A673 (cell line): ENCODE measurements at regions not wholly inside any gene's neighbourhood (a gene's known extent, or its start where the extent isn't known, plus 50 kb on each side); places are given as distances from the start of the nearest gene placed in this dataset.

Experiments used
- BruUV-seq: library from RNA; stranded (reverse); fragments of 400-500 nt; replicated peaks from 2 replicates; lab custom pipeline; 2021; lab: Mats Ljungman, UMichigan
- CTCF ChIA-PET: fragments of 300-600 bp; sonication (Branson Sonifier 250); formaldehyde crosslinking; loops from one replicate; lab custom pipeline; 2022; ENCODE audit warnings: antibody characterized with exemption; lab: Charles Lee
- POLR2A ChIA-PET: fragments of 300-600 bp; sonication (Branson Sonifier 250); formaldehyde crosslinking; loops from one replicate; lab custom pipeline; 2022; ENCODE audit warnings: antibody characterized with exemption; ENCODE audit not compliant: low non-redundant PET; lab: Charles Lee
- DNase-seq: peaks from one replicate; pipeline ENCODE4 v3.0.0-alpha.2; 2015; ENCODE audit warnings: low spot score
- H3K27ac ChIP-seq: fragments of 200-600 bp; sonication (generic); 2 replicates; pipeline ENCODE4 v1.5.1; 2016; ENCODE audit warnings: mixed run types, low read depth, mild to moderate bottlenecking, mixed read lengths, antibody characterized with exemption, low read length; ENCODE audit not compliant: poor library complexity, severe bottlenecking
- H3K27me3 ChIP-seq: fragments of 200-600 bp; sonication (generic); replicated peaks from 2 replicates; pipeline ENCODE4 v1.6.1; 2017; ENCODE audit warnings: mixed run types, low read depth, mild to moderate bottlenecking, mixed read lengths, antibody characterized with exemption, low read length; ENCODE audit not compliant: insufficient read depth, poor library complexity
- H3K36me3 ChIP-seq: fragments of 200-600 bp; sonication (generic); 2 replicates; pipeline ENCODE4 v1.6.1; 2016; ENCODE audit warnings: mixed run types, mild to moderate bottlenecking, mixed read lengths, antibody characterized with exemption, low read length; ENCODE audit not compliant: insufficient read depth, poor library complexity, severe bottlenecking
- H3K4me1 ChIP-seq: fragments of 200-600 bp; sonication (generic); 2 replicates; pipeline ENCODE4 v1.6.1; 2017; ENCODE audit warnings: mixed run types, mild to moderate bottlenecking, mixed read lengths, antibody characterized with exemption, low read length; ENCODE audit not compliant: insufficient read depth, poor library complexity, severe bottlenecking
- H3K4me3 ChIP-seq: fragments of 200-600 bp; sonication (generic); 2 replicates; pipeline ENCODE4 v1.5.1; 2016; ENCODE audit warnings: low read depth, mixed run types, mild to moderate bottlenecking, mixed read lengths, low read length; ENCODE audit not compliant: poor library complexity, severe bottlenecking
- H3K9me3 ChIP-seq: fragments of 200-600 bp; sonication (generic); 2 replicates; pipeline ENCODE4 v1.6.1; 2016; ENCODE audit warnings: mixed run types, low read depth, mild to moderate bottlenecking, mixed read lengths, antibody characterized with exemption, low read length; ENCODE audit not compliant: poor library complexity, severe bottlenecking
- EZH2 ChIP-seq: fragments of 200-600 bp; sonication (generic); IDR thresholded peaks from 2 replicates; pipeline ENCODE4 v1.6.1; 2017; ENCODE audit warnings: borderline replicate concordance, low read depth, mild to moderate bottlenecking, mixed read lengths, antibody characterized with exemption, low read length; ENCODE audit not compliant: poor library complexity, severe bottlenecking
- intact Hi-C: fragments of 100-400 bp; cut with micrococcal nuclease; formaldehyde crosslinking; loops from one replicate; pipeline ENCODE4 v1.10.0; 2022; ENCODE audit not compliant: unreplicated experiment
- TF ChIP-seq, protein P1 (sequence below): fragments of 300-800, 200-600 bp; sonication (generic); conservative IDR thresholded peaks from 2 replicates; pipeline ENCODE4 v1.5.1; 2017; ENCODE audit warnings: low read depth, mild to moderate bottlenecking, antibody characterized with exemption, low read length, moderate library complexity, mixed read lengths

DNA sequence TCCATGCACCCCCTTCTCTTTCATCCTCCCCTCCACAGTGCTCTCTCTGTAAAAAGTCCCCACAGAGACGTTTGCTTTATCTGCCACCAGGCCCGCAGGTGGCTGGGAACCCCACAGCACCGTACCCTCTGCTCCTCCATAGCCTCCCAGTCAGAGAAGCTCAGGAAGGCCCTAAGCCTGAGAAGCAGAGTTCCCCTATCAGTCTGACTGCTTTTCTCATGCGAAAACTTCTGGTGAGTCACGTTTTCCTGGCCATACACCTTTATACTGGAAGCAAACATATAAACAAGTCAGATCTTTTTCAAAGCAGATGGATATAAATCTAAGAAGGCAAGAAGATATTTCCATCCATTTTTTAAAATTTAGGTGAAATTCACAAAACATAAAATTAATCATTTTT lies 51.5 kb upstream of the MEF2A start:
- Histone ChIP-seq H3K4me1 (no peaks in the 10 kb centered on the region), H3K36me3 (no peaks in the 10 kb centered on the region), H3K9me3 (no peaks in the 10 kb centered on the region), H3K4me3 (no peak overlapping the region), H3K27me3 (no peaks in the 10 kb centered on the region), H3K27ac (no peak overlapping the region)
- ChIA-PET POLR2A (no interaction called here), CTCF (no interaction called here)
- no peak for DNase-seq
- intact Hi-C loops: no loop called here
- TF ChIP-seq EZH2: no peak
- TF ChIP-seq, protein P1, sequence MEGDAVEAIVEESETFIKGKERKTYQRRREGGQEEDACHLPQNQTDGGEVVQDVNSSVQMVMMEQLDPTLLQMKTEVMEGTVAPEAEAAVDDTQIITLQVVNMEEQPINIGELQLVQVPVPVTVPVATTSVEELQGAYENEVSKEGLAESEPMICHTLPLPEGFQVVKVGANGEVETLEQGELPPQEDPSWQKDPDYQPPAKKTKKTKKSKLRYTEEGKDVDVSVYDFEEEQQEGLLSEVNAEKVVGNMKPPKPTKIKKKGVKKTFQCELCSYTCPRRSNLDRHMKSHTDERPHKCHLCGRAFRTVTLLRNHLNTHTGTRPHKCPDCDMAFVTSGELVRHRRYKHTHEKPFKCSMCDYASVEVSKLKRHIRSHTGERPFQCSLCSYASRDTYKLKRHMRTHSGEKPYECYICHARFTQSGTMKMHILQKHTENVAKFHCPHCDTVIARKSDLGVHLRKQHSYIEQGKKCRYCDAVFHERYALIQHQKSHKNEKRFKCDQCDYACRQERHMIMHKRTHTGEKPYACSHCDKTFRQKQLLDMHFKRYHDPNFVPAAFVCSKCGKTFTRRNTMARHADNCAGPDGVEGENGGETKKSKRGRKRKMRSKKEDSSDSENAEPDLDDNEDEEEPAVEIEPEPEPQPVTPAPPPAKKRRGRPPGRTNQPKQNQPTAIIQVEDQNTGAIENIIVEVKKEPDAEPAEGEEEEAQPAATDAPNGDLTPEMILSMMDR: no peak
- no TSS peak for BruUV-seq
